ENCODE measurements at regions not wholly inside any gene's neighbourhood (a gene's known extent, or its start where the extent isn't known, plus 50 kb on each side); places are given as distances from the start of the nearest gene placed in this dataset.

- dilution Hi-C loops (cut with MboI; ENCODE audit: extremely low pct_ligation_motif_present, low sequenced_read_pairs): no loop called here
- no peak overlapping the region for H2AFZ ChIP-seq (ENCODE audit: control insufficient read depth, low read length)
- H3K9me1 ChIP-seq (ENCODE audit: control insufficient read depth, extremely low read depth, insufficient read depth, low read length): no peaks in the 10 kb centered on the region
- no peaks in the 10 kb centered on the region for H3K79me2 ChIP-seq (ENCODE audit: control insufficient read depth, insufficient read depth, low read length)
- H3K9ac ChIP-seq (ENCODE audit: control insufficient read depth, extremely low read depth, insufficient read depth, low read length): no peak overlapping the region
- no peak overlapping the region for H3K4me2 ChIP-seq (ENCODE audit: control insufficient read depth, extremely low read depth, insufficient read depth, low read depth, low read length)
- H4K20me1 ChIP-seq (ENCODE audit: control insufficient read depth, extremely low read depth, insufficient read depth, low read length): no peaks in the 10 kb centered on the region
- no peak for DNase-seq (ENCODE audit: low read depth, low spot score)
- no peak for TF ChIP-seq CTCF (optimal IDR thresholded peaks at IDR 0.05 in 1 of 3, IDR thresholded peaks at IDR 0.05 in 1 of 3, conservative IDR thresholded peaks at IDR 0.05 in 1 of 3; ENCODE audit: extremely low read depth in 1 of 3, insufficient read depth in 2 of 3, low read length in 3 of 3)
- TF ChIP-seq EZH2 (IDR thresholded peaks at IDR 0.05; ENCODE audit: low read length): no peak
- H3K9me3 ChIP-seq (ENCODE audit: control insufficient read depth, low read depth, low read length): no peaks in the 10 kb centered on the region
- no peaks in the 10 kb centered on the region for H3K36me3 ChIP-seq (ENCODE audit: control insufficient read depth in 2 of 2, extremely low read depth in 1 of 2, insufficient read depth in 2 of 2, low read length in 2 of 2)
- no peak for FAIRE-seq
- no peaks in the 10 kb centered on the region for H3K27me3 ChIP-seq (ENCODE audit: control insufficient read depth, extremely low read depth, insufficient read depth, low read length)
- no peaks in the 10 kb centered on the region for H3K4me1 ChIP-seq (ENCODE audit: control insufficient read depth, extremely low read depth, insufficient read depth, low read length)
- no peak overlapping the region for H3K4me3 ChIP-seq (ENCODE audit: control insufficient read depth in 2 of 3, extremely low read depth in 1 of 3, insufficient read depth in 2 of 3, low read depth in 1 of 3, low read length in 3 of 3)
- H3K27ac ChIP-seq (ENCODE audit: control insufficient read depth, insufficient read depth, low read length): no peak overlapping the region
Observed at GRCh38 chr18:10270151-10270571, 184.3 kb upstream of the APCDD1 start.

- DNase-seq (ENCODE audit: low read depth, low spot score): no peak
- H2AFZ ChIP-seq (ENCODE audit: control insufficient read depth, low read length): no peak overlapping the region
Observed at GRCh38 chr18:10271481-10271880, 183.0 kb upstream of the APCDD1 start.

More at GRCh38 chr18:10271481-10271880, 183.0 kb upstream of the APCDD1 start:
- TF ChIP-seq CTCF (optimal IDR thresholded peaks at IDR 0.05 in 1 of 3, IDR thresholded peaks at IDR 0.05 in 1 of 3, conservative IDR thresholded peaks at IDR 0.05 in 1 of 3; ENCODE audit: extremely low read depth in 1 of 3, insufficient read depth in 2 of 3, low read length in 3 of 3) (no peak), EZH2 (IDR thresholded peaks at IDR 0.05; ENCODE audit: low read length) (no peak)
- no peaks in the 10 kb centered on the region for H3K4me1 ChIP-seq (ENCODE audit: control insufficient read depth, extremely low read depth, insufficient read depth, low read length)
- dilution Hi-C loops (cut with MboI; ENCODE audit: extremely low pct_ligation_motif_present, low sequenced_read_pairs): no loop called here
- no peaks in the 10 kb centered on the region for H3K9me1 ChIP-seq (ENCODE audit: control insufficient read depth, extremely low read depth, insufficient read depth, low read length)
- no peaks in the 10 kb centered on the region for H4K20me1 ChIP-seq (ENCODE audit: control insufficient read depth, extremely low read depth, insufficient read depth, low read length)
- H3K4me2 ChIP-seq (ENCODE audit: control insufficient read depth, extremely low read depth, insufficient read depth, low read depth, low read length): no peak overlapping the region
- no peak overlapping the region for H3K27ac ChIP-seq (ENCODE audit: control insufficient read depth, insufficient read depth, low read length)
- FAIRE-seq: no peak
- H3K9ac ChIP-seq (ENCODE audit: control insufficient read depth, extremely low read depth, insufficient read depth, low read length): no peak overlapping the region
- H3K79me2 ChIP-seq (ENCODE audit: control insufficient read depth, insufficient read depth, low read length): no peaks in the 10 kb centered on the region
- no peaks in the 10 kb centered on the region for H3K9me3 ChIP-seq (ENCODE audit: control insufficient read depth, low read depth, low read length)
- no peak overlapping the region for H3K4me3 ChIP-seq (ENCODE audit: control insufficient read depth in 2 of 3, extremely low read depth in 1 of 3, insufficient read depth in 2 of 3, low read depth in 1 of 3, low read length in 3 of 3)
- no peaks in the 10 kb centered on the region for H3K36me3 ChIP-seq (ENCODE audit: control insufficient read depth in 2 of 2, extremely low read depth in 1 of 2, insufficient read depth in 2 of 2, low read length in 2 of 2)
- no peaks in the 10 kb centered on the region for H3K27me3 ChIP-seq (ENCODE audit: control insufficient read depth, extremely low read depth, insufficient read depth, low read length)

All from keratinocyte (primary cell).